PC-3 (cell line): ENCODE measurements at regions not wholly inside any gene's neighbourhood (a gene's known extent, or its start where the extent isn't known, plus 50 kb on each side); places are given as distances from the start of the nearest gene placed in this dataset.

ENCODE experiments used
- EZH2 ChIP-seq: fragments of 300-600 bp; sonication (generic); IDR thresholded peaks from one replicate; pipeline ENCODE4 v1.6.1; 2017; ENCODE audit warnings: antibody characterized with exemption, mild to moderate bottlenecking, low read length; ENCODE audit not compliant: unreplicated experiment
- EZH2phosphoT487 ChIP-seq: fragments of 300-600 bp; sonication (generic); IDR thresholded peaks from 2 replicates; pipeline ENCODE4 v1.6.1; 2018; ENCODE audit warnings: mild to moderate bottlenecking, antibody characterized with exemption, low read length, borderline replicate concordance
- TF ChIP-seq, protein P1 (sequence below): fragments of 300-600 bp; sonication (generic); conservative IDR thresholded peaks from 2 replicates; pipeline ENCODE4 v1.5.1; 2017; ENCODE audit warnings: antibody characterized with exemption, low read depth, mild to moderate bottlenecking, low read length

DNA sequence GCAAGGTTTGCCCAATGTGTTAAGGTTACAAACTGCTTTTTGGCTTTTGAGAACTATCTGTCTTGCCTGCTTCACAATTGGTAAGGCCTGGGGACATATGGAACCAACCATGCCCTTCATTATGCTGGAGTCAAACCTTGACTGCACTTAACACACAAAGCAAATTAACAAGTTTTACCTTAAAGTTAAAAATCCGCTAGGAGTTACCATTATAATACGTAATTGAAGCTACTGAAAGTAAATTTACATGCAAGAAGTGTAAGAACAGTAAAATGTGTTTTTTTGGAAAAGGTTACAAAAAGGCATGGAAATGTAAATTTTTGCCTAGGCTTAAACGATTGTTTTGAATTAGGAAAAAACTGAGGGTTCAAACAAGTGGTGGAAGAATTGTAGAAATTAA, 69.7 kb downstream of the BMP15 start:
- TF ChIP-seq, protein P1, sequence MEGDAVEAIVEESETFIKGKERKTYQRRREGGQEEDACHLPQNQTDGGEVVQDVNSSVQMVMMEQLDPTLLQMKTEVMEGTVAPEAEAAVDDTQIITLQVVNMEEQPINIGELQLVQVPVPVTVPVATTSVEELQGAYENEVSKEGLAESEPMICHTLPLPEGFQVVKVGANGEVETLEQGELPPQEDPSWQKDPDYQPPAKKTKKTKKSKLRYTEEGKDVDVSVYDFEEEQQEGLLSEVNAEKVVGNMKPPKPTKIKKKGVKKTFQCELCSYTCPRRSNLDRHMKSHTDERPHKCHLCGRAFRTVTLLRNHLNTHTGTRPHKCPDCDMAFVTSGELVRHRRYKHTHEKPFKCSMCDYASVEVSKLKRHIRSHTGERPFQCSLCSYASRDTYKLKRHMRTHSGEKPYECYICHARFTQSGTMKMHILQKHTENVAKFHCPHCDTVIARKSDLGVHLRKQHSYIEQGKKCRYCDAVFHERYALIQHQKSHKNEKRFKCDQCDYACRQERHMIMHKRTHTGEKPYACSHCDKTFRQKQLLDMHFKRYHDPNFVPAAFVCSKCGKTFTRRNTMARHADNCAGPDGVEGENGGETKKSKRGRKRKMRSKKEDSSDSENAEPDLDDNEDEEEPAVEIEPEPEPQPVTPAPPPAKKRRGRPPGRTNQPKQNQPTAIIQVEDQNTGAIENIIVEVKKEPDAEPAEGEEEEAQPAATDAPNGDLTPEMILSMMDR, result no peak
- TF ChIP-seq EZH2phosphoT487 (no peak), EZH2 (no peak)
